ENCODE measurements at regions not wholly inside any gene's neighbourhood (a gene's known extent, or its start where the extent isn't known, plus 50 kb on each side); places are given as distances from the start of the nearest gene placed in this dataset.
"Not testable (repeated sequence)": the region's sequence is repeated elsewhere in the genome, so short reads cannot be mapped to it uniquely, and the experiment has no call there.

DNA sequence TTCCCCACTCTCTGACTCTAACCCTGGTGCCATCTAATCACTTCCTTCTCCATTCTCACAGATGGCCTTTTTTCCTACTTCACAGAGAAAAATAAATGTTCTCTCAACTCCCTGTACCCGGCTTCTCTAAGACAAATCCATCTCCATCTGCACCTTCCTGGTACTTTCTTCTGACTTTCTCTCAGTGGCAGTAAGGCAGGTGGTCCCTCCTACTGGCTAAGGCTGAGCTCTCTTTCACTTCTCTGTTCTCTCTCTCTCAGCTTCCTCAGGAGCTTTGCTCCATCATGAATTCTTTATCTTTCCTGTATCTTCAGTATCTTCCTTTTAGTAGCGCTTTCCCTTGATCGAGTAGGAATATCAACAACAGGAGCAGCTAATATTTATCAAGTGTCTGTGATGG is 421.6 kb downstream of the TMEM135 start:
- no peak for DNase-seq (ENCODE audit: low spot score)
- no peak for ATAC-seq (ENCODE audit: low FRiP score)
- no peak for TF ChIP-seq CTCF (IDR thresholded peaks at IDR 0.05)

- no peak for TF ChIP-seq CTCF (IDR thresholded peaks at IDR 0.05)
- no peak for DNase-seq (ENCODE audit: low spot score)
- ATAC-seq (ENCODE audit: low FRiP score): no peak
Observed at GRCh38 chr11:87456499-87456898, 418.8 kb downstream of the TMEM135 start.

DNA sequence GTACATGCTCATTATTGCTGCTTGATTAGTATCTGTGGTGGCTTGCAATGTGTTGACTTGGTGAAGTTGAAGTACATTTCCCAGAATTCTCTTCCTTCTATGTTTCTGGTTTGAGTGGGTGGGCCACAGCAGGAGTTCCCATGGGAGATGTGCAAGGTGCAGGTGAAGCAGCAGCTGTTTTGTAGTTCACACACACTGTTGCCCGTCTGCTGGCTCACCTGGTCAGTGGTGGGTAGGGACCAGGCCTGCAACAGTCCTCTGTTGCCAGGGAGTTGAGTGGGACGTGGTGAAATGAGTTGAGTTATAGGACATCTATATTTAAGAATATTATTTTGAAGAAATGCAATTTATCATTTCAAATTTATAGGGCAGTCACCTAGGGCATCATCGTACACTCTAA is 417.4 kb downstream of the TMEM135 start:
- TF ChIP-seq CTCF (IDR thresholded peaks at IDR 0.05): no peak
- no peak for DNase-seq (ENCODE audit: low spot score)
- no peak for ATAC-seq (ENCODE audit: low FRiP score)

- DNase-seq (ENCODE audit: low spot score) (no peak), ATAC-seq (ENCODE audit: low FRiP score) (no peak)
- no peak for TF ChIP-seq CTCF (IDR thresholded peaks at IDR 0.05)
Observed at GRCh38 chr11:87454241-87454640, 416.5 kb downstream of the TMEM135 start.

DNA sequence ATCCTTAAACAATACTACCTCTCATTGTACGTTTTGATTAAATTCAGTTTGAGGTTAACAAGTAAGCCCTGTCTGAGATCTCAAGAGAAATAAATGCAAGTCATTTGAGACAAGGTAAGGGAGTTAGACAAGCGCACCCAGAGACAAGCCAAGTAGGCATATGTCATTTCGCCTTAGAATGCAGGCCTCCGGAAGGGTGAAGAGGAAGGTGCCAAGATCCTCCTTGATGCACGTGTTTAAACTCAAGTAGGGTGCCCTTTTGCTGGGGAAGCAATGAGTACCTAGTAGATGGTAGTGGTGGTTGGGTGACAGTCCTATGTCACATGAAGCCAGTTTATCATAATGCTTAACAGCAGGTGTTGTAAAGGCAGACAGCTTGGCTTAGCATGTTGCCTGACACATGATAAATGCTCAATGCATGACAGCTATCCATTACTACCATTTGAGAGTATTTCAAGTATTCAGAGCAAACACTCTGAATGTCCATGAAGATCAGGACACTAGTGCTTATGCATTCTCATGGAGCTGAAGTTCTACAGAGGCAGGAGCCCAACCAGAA is 415.9 kb downstream of the TMEM135 start:
- ATAC-seq (ENCODE audit: low FRiP score): no peak
- TF ChIP-seq CTCF (IDR thresholded peaks at IDR 0.05): no peak
- DNase-seq (ENCODE audit: low spot score): no peak

GRCh38 chr11:87452025-87452424 is 414.3 kb downstream of the TMEM135 start:
- DNase-seq (ENCODE audit: low spot score); ATAC-seq (ENCODE audit: low FRiP score): not testable (repeated sequence)

- ATAC-seq (ENCODE audit: low FRiP score) (no peak), DNase-seq (ENCODE audit: low spot score) (no peak)
- TF ChIP-seq CTCF (IDR thresholded peaks at IDR 0.05): no peak
Observed at GRCh38 chr11:87451395-87451794, 413.7 kb downstream of the TMEM135 start.

- no peak for TF ChIP-seq CTCF (IDR thresholded peaks at IDR 0.05)
- ATAC-seq (ENCODE audit: low FRiP score): no peak
Observed at GRCh38 chr11:87447606-87448005, 409.9 kb downstream of the TMEM135 start.

More at GRCh38 chr11:87447606-87448005, 409.9 kb downstream of the TMEM135 start:
- no peak for DNase-seq (ENCODE audit: low spot score)
